KOPT-K1 (cell line): ENCODE measurements at regions not wholly inside any gene's neighbourhood (a gene's known extent, or its start where the extent isn't known, plus 50 kb on each side); places are given as distances from the start of the nearest gene placed in this dataset.

Experiments
- H3K27ac ChIP-seq: fragments of 200-600 bp; sonication (generic); 2 replicates; pipeline ENCODE4 v1.5.1; 2016; ENCODE audit warnings: antibody characterized with exemption, mild to moderate bottlenecking, low read depth, low read length; ENCODE audit not compliant: poor library complexity, severe bottlenecking
- H3K36me3 ChIP-seq: fragments of 200-600 bp; sonication (generic); 2 replicates; pipeline ENCODE4 v1.5.1; 2017; ENCODE audit warnings: antibody characterized with exemption, mild to moderate bottlenecking, low read length, moderate library complexity; ENCODE audit not compliant: insufficient read depth
- H3K9me3 ChIP-seq: fragments of 200-600 bp; sonication (generic); 2 replicates; pipeline ENCODE4 v1.5.1; 2017; ENCODE audit warnings: antibody characterized with exemption, low read length, mild to moderate bottlenecking; ENCODE audit not compliant: insufficient read depth, poor library complexity, severe bottlenecking

GRCh38 chr5:86039351-86039750 lies 578.4 kb upstream of the COX7C start:
- Histone ChIP-seq H3K9me3 (no peaks in the 10 kb centered on the region), H3K36me3 (no peaks in the 10 kb centered on the region), H3K27ac (no peak overlapping the region)

GRCh38 chr5:86070719-86071118 lies 547.0 kb upstream of the COX7C start:
- Histone ChIP-seq H3K27ac (no peak overlapping the region), H3K36me3 (no peaks in the 10 kb centered on the region)

GRCh38 chr5:86074297-86074696 lies 543.4 kb upstream of the COX7C start:
- H3K27ac ChIP-seq = no peak overlapping the region
- no peaks in the 10 kb centered on the region for H3K9me3 ChIP-seq
- no peaks in the 10 kb centered on the region for H3K36me3 ChIP-seq

More at GRCh38 chr5:86070719-86071118, 547.0 kb upstream of the COX7C start:
- H3K9me3 ChIP-seq = no peaks in the 10 kb centered on the region

- H3K9me3 ChIP-seq = no peaks in the 10 kb centered on the region
- H3K27ac ChIP-seq = no peak overlapping the region
- H3K36me3 ChIP-seq = no peaks in the 10 kb centered on the region
These were observed 542.6 kb upstream of the COX7C start for GRCh38 chr5:86075139-86075538.

- H3K9me3 ChIP-seq = no peaks in the 10 kb centered on the region
- H3K27ac ChIP-seq = no peak overlapping the region
- no peaks in the 10 kb centered on the region for H3K36me3 ChIP-seq
These were observed 522.6 kb upstream of the COX7C start for GRCh38 chr5:86095092-86095491.

- no peak overlapping the region for H3K27ac ChIP-seq
- H3K9me3 ChIP-seq = no peaks in the 10 kb centered on the region
- no peaks in the 10 kb centered on the region for H3K36me3 ChIP-seq
These were observed 515.8 kb upstream of the COX7C start for GRCh38 chr5:86101966-86102365.

- Histone ChIP-seq H3K27ac (no peak overlapping the region), H3K36me3 (no peaks in the 10 kb centered on the region), H3K9me3 (no peaks in the 10 kb centered on the region)
These were observed 508.9 kb upstream of the COX7C start for GRCh38 chr5:86108825-86109224.

- H3K36me3 ChIP-seq = no peaks in the 10 kb centered on the region
- H3K27ac ChIP-seq = no peak overlapping the region
- H3K9me3 ChIP-seq = no peaks in the 10 kb centered on the region
These were observed 505.5 kb upstream of the COX7C start for GRCh38 chr5:86112249-86112648.

- Histone ChIP-seq H3K36me3 (no peaks in the 10 kb centered on the region), H3K9me3 (no peaks in the 10 kb centered on the region), H3K27ac (no peak overlapping the region)
These were observed 502.6 kb upstream of the COX7C start for GRCh38 chr5:86115164-86115563.

- no peak overlapping the region for H3K27ac ChIP-seq
- H3K9me3 ChIP-seq = no peaks in the 10 kb centered on the region
- H3K36me3 ChIP-seq = no peaks in the 10 kb centered on the region
These were observed 499.2 kb upstream of the COX7C start for GRCh38 chr5:86118542-86118941.

- Histone ChIP-seq H3K36me3 (no peaks in the 10 kb centered on the region), H3K27ac (no peak overlapping the region), H3K9me3 (no peaks in the 10 kb centered on the region)
These were observed 493.4 kb upstream of the COX7C start for GRCh38 chr5:86124333-86124732.

- no peak overlapping the region for H3K27ac ChIP-seq
These were observed 491.8 kb upstream of the COX7C start for GRCh38 chr5:86125731-86126601.

GRCh38 chr5:86127696-86128095 lies 490.0 kb upstream of the COX7C start:
- Histone ChIP-seq H3K9me3 (no peaks in the 10 kb centered on the region), H3K27ac (no peak overlapping the region)

More at GRCh38 chr5:86125731-86126601, 491.8 kb upstream of the COX7C start:
- Histone ChIP-seq H3K9me3 (no peaks in the 10 kb centered on the region), H3K36me3 (no peaks in the 10 kb centered on the region)

GRCh38 chr5:86129009-86129408 lies 488.7 kb upstream of the COX7C start:
- Histone ChIP-seq H3K9me3 (no peaks in the 10 kb centered on the region), H3K27ac (no peak overlapping the region), H3K36me3 (no peaks in the 10 kb centered on the region)

More at GRCh38 chr5:86127696-86128095, 490.0 kb upstream of the COX7C start:
- no peaks in the 10 kb centered on the region for H3K36me3 ChIP-seq

- Histone ChIP-seq H3K36me3 (no peaks in the 10 kb centered on the region), H3K27ac (no peak overlapping the region), H3K9me3 (no peaks in the 10 kb centered on the region)
These were observed 480.4 kb upstream of the COX7C start for GRCh38 chr5:86137297-86137696.

- Histone ChIP-seq H3K9me3 (no peaks in the 10 kb centered on the region), H3K36me3 (no peaks in the 10 kb centered on the region), H3K27ac (no peak overlapping the region)
These were observed 473.9 kb upstream of the COX7C start for GRCh38 chr5:86143837-86144236.
